ENCODE measurements at regions not wholly inside any gene's neighbourhood (a gene's known extent, or its start where the extent isn't known, plus 50 kb on each side); places are given as distances from the start of the nearest gene placed in this dataset.

DNA sequence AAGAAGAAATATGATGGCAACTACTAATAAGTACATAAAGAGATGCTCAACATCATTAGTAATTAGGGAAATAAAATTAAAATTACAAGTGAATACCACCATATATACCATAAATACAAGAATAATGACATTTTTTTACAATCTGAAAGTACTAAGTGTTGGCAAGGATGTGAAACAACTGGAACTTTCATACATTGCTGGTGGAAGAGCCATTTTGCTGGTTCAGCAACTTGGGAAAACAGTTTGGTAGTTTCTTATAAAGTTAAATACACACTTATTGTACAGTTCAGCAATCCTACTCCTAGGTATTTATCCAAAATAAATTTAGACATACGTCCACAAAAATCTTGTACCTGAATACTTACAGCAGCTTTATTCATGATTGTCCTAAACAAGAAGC lies 192.9 kb downstream of the CARTPT start:
- Histone ChIP-seq H3K27ac (no peak overlapping the region), H3K27me3 (no peaks in the 10 kb centered on the region)
- TF ChIP-seq, protein P1, sequence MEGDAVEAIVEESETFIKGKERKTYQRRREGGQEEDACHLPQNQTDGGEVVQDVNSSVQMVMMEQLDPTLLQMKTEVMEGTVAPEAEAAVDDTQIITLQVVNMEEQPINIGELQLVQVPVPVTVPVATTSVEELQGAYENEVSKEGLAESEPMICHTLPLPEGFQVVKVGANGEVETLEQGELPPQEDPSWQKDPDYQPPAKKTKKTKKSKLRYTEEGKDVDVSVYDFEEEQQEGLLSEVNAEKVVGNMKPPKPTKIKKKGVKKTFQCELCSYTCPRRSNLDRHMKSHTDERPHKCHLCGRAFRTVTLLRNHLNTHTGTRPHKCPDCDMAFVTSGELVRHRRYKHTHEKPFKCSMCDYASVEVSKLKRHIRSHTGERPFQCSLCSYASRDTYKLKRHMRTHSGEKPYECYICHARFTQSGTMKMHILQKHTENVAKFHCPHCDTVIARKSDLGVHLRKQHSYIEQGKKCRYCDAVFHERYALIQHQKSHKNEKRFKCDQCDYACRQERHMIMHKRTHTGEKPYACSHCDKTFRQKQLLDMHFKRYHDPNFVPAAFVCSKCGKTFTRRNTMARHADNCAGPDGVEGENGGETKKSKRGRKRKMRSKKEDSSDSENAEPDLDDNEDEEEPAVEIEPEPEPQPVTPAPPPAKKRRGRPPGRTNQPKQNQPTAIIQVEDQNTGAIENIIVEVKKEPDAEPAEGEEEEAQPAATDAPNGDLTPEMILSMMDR (IDR thresholded peaks at IDR 0.05) = no peak

GRCh38 chr5:71914281-71914680 lies 193.0 kb upstream of the MAP1B start:
- no peak overlapping the region for H3K4me3 ChIP-seq
- TF ChIP-seq, protein P1 (IDR thresholded peaks at IDR 0.05) = no peak
- no peaks in the 10 kb centered on the region for H3K36me3 ChIP-seq
- H3K4me1 ChIP-seq = peaks cover 0 to 3% of the 10 kb centered on the region in 2 donors
- no peak overlapping the region for H3K27ac ChIP-seq
- H3K9me3 ChIP-seq = no peaks in the 10 kb centered on the region
- no peaks in the 10 kb centered on the region for H3K27me3 ChIP-seq
- DNase-seq (ENCODE audit: low spot score) = no peak

More for the DNA sequence above, 192.9 kb downstream of the CARTPT start:
- H3K9me3 ChIP-seq = no peaks in the 10 kb centered on the region
- peaks cover 0 to 3% of the 10 kb centered on the region in 2 donors for H3K4me1 ChIP-seq
- no peaks in the 10 kb centered on the region for H3K36me3 ChIP-seq
- no peak overlapping the region for H3K4me3 ChIP-seq
- DNase-seq (ENCODE audit: low spot score) = no peak

DNA sequence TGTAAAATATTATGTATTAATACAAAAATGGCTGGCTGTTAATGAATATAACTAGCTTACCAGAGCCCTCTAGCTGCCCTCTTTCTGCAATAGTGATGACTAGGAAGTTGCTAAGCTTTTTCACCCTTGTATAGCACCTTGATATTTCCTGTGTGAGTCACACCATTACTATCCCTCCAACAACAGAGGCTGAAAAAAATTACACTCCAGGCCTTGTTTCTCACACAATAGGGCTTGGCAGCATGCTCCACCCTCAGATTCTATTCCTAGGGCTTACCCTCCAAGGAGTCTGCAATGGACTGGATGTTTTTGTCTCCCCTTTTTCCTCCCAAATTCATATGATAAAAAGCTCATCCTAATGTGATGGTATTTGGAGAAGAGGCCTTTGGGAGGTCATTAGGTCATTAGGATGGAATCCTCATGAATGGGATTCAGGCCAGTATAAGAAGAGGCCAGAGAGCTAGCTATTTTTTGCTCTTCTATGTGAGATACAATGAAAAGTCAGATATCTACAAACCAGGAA lies 184.6 kb upstream of the MAP1B start:
- H3K4me1 ChIP-seq = peaks cover 0 to 26% of the 10 kb centered on the region in 2 donors
- TF ChIP-seq, protein P1 (IDR thresholded peaks at IDR 0.05) = peak in 1 of 2 donors; percentile 19
- no peaks in the 10 kb centered on the region for H3K27me3 ChIP-seq
- peak overlapping the region; percentile 53 to 83 for H3K27ac ChIP-seq
- DNase-seq (ENCODE audit: low spot score) = no peak
- no peaks in the 10 kb centered on the region for H3K36me3 ChIP-seq
- no peaks in the 10 kb centered on the region for H3K9me3 ChIP-seq
- no peak overlapping the region for H3K4me3 ChIP-seq

DNA sequence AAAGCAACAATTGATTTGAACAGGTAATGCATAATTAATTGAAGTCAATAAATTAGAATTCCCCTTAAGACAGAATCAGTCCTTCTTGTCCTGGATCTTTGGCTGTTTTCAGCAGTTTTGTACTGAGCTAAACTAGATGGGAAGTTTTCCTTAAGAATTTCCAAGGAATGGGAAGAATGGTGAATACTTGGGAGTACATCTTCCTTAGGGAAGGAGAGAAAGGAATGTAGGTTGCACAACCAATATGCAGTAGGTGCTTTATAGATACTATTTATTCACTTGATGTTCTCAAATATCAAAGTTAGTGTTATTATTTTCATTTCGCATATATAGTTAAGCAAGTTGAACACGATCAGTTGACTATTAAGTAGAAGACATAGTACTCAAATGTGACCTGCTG lies 183.5 kb upstream of the MAP1B start:
- peak overlapping the region in 1 of 2 donors; percentile 83 for H3K27ac ChIP-seq
- H3K27me3 ChIP-seq = no peaks in the 10 kb centered on the region
- H3K36me3 ChIP-seq = no peaks in the 10 kb centered on the region
- DNase-seq (ENCODE audit: low spot score) = no peak
- no peaks in the 10 kb centered on the region for H3K9me3 ChIP-seq
- TF ChIP-seq, protein P1 (IDR thresholded peaks at IDR 0.05) = no peak
- H3K4me3 ChIP-seq = no peak overlapping the region
- peaks cover 0 to 26% of the 10 kb centered on the region in 2 donors for H3K4me1 ChIP-seq

- Histone ChIP-seq H3K4me1 (peaks cover 0 to 26% of the 10 kb centered on the region in 2 donors), H3K36me3 (no peaks in the 10 kb centered on the region), H3K27me3 (no peaks in the 10 kb centered on the region), H3K9me3 (no peaks in the 10 kb centered on the region), H3K4me3 (no peak overlapping the region), H3K27ac (peak overlapping the region in 1 of 2 donors; percentile 83)
- DNase-seq (ENCODE audit: low spot score) = no peak
- TF ChIP-seq, protein P1 (IDR thresholded peaks at IDR 0.05) = no peak
These were observed 182.9 kb upstream of the MAP1B start for GRCh38 chr5:71924325-71924724.

DNA sequence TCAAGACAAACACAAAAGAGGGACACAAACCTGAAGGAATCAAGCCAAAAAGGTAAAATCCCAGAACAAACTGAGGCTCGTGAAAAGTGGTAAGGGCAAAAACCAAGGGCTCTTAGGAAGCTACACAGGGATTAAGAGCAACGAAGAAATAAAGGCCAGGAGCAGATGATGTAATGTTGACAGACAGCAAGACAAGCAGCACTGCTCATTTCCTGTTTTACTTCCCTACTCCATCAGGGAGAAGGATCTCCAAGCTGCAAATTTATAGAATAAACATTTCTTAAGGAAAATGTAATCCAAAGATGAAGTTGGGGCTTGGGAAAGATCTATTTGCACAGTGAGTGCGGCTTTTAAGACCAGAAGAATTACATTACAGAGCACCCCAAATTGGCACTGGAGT lies 182.3 kb upstream of the MAP1B start:
- Histone ChIP-seq H3K4me3 (no peak overlapping the region), H3K27ac (peak overlapping the region; percentile 20 to 83)
- TF ChIP-seq, protein P1 (IDR thresholded peaks at IDR 0.05) = no peak

More for the DNA sequence above, 182.3 kb upstream of the MAP1B start:
- no peaks in the 10 kb centered on the region for H3K36me3 ChIP-seq
- H3K9me3 ChIP-seq = no peaks in the 10 kb centered on the region
- H3K4me1 ChIP-seq = peaks cover 0 to 26% of the 10 kb centered on the region in 2 donors
- H3K27me3 ChIP-seq = no peaks in the 10 kb centered on the region
- no peak for DNase-seq (ENCODE audit: low spot score)

Measured in right atrium auricular region (tissue), 2 donors.